ENCODE measurements at regions not wholly inside any gene's neighbourhood (a gene's known extent, or its start where the extent isn't known, plus 50 kb on each side); places are given as distances from the start of the nearest gene placed in this dataset.

DNA sequence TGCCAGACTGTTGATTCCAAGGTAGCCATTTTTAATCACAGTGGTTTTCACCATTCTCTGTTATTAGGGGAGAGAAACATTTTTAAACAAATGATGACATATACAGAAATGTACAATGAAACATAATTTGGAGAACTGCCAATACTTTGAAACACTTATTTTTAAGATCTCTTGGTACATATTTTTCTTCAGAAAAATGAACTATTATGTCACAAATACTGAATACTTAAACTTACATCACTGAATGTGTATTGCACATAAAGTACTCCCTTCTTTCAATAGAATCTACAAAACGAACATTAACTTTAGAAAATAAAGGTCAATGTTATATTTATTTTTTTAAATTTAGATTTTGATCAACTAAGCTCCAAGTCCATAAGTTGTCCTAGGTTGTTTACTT is 71.7 kb upstream of the CPNE8 start:
- TF ChIP-seq SPI1 (IDR thresholded peaks at IDR 0.05; ENCODE audit: borderline replicate concordance, low read depth, low read length) (no peak), NRF1 (conservative IDR thresholded peaks at IDR 0.05 in 1 of 2, IDR thresholded peaks at IDR 0.05 in 1 of 2) (no peak), HLTF (IDR thresholded peaks at IDR 0.05) (no peak)
- TF ChIP-seq, protein P1, sequence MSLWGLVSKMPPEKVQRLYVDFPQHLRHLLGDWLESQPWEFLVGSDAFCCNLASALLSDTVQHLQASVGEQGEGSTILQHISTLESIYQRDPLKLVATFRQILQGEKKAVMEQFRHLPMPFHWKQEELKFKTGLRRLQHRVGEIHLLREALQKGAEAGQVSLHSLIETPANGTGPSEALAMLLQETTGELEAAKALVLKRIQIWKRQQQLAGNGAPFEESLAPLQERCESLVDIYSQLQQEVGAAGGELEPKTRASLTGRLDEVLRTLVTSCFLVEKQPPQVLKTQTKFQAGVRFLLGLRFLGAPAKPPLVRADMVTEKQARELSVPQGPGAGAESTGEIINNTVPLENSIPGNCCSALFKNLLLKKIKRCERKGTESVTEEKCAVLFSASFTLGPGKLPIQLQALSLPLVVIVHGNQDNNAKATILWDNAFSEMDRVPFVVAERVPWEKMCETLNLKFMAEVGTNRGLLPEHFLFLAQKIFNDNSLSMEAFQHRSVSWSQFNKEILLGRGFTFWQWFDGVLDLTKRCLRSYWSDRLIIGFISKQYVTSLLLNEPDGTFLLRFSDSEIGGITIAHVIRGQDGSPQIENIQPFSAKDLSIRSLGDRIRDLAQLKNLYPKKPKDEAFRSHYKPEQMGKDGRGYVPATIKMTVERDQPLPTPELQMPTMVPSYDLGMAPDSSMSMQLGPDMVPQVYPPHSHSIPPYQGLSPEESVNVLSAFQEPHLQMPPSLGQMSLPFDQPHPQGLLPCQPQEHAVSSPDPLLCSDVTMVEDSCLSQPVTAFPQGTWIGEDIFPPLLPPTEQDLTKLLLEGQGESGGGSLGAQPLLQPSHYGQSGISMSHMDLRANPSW (CRISPR knock-in tag; IDR thresholded peaks at IDR 0.05) = no peak
- H3K9ac ChIP-seq (ENCODE audit: insufficient read depth in 1 of 2, low read depth in 2 of 2, low read length in 2 of 2) = no peak overlapping the region
- H3K4me3 ChIP-seq = no peak overlapping the region
- H3K4me2 ChIP-seq (ENCODE audit: insufficient read depth, low read length) = no peak overlapping the region
- no peaks in the 10 kb centered on the region for H3K9me1 ChIP-seq (ENCODE audit: control insufficient read depth, insufficient read depth, low read length)
- BruUV-seq (replicated peaks) = no TSS peak
- ChIA-PET POLR2A (no interaction called here), CTCF (ENCODE audit: low intra/inter-chr PET ratio) (no interaction called here)
- no peaks in the 10 kb centered on the region for H3K9me3 ChIP-seq (replicated peaks; ENCODE audit: control insufficient read depth, insufficient read depth, low read depth, low read length)
- no peaks in the 10 kb centered on the region for H3K79me2 ChIP-seq (ENCODE audit: control insufficient read depth, insufficient read depth, low read length)
- no peak for ATAC-seq
- H2AFZ ChIP-seq (ENCODE audit: low read depth, low read length) = no peak overlapping the region
- H3K36me3 ChIP-seq (ENCODE audit: control insufficient read depth, insufficient read depth, low read length) = no peaks in the 10 kb centered on the region
- FAIRE-seq = no peak
- no peak for DNase-seq (ENCODE audit: extremely low read depth in 1 of 4, low spot score in 3 of 4)
- no peaks in the 10 kb centered on the region for H3K27me3 ChIP-seq (ENCODE audit: control insufficient read depth in 2 of 2, insufficient read depth in 2 of 2, low read length in 2 of 2)
- intact Hi-C loops (cut with micrococcal nuclease) = no loop called here
- WGBS (ENCODE audit: insufficient coverage, low coverage, missing lambda C conversion rate) = 0% methylated on average over 1 of the region's 1 CpG
- H4K20me1 ChIP-seq (replicated peaks; ENCODE audit: control insufficient read depth, insufficient read depth, low read length) = no peaks in the 10 kb centered on the region
- in situ Hi-C loops (cut with MboI) = no loop called here
- H3K27ac ChIP-seq (ENCODE audit: extremely low read depth, low read depth, low read length) = no peak overlapping the region
- H3K4me1 ChIP-seq (replicated peaks in 1 of 2; ENCODE audit: control insufficient read depth in 2 of 2, insufficient read depth in 2 of 2, low read length in 2 of 2) = no peaks in the 10 kb centered on the region

DNA sequence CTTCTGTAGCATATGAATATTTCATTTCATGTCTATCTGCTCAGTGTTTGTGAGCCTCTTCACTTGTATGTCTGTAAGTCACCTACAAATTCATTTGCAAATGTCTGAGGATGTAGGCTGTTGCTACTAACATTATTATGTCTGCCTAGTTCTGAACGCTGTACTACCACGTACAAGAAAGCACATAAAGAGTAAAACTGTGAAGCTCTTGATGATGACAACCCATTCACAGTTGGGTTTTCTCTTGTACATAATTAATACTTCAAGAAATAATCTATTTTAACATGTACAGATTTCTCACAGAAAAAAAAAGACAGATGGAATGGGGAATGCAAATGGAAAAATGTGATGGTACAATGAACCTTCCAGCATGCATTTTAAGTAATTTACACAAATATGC is 64.3 kb upstream of the CPNE8 start:
- no peak for ATAC-seq
- BruUV-seq (replicated peaks) = no TSS peak
- POLR2A ChIA-PET = no interaction called here
- TF ChIP-seq RBM34 (IDR thresholded peaks at IDR 0.05; ENCODE audit: borderline replicate concordance, insufficient read depth, low read length) = no peak
- no peak for TF ChIP-seq CEBPG (CRISPR knock-in tag; IDR thresholded peaks at IDR 0.05)
- TF ChIP-seq CEBPG (tag; conservative IDR thresholded peaks at IDR 0.05 in 1 of 2, IDR thresholded peaks at IDR 0.05 in 1 of 2) = no peak
- TF ChIP-seq POU5F1 (IDR thresholded peaks at IDR 0.05; ENCODE audit: borderline replicate concordance, low read depth, low read length, partially characterized antibody) = no peak
- TF ChIP-seq RBM39 (optimal IDR thresholded peaks at IDR 0.05; ENCODE audit: low read depth, low read length) = no peak
- TF ChIP-seq ZNF184 (CRISPR knock-in tag; IDR thresholded peaks at IDR 0.05) = no peak
- TF ChIP-seq PTRF (tag; IDR thresholded peaks at IDR 0.05) = no peak
- TF ChIP-seq XRCC4 (IDR thresholded peaks at IDR 0.05; ENCODE audit: extremely low read depth, insufficient read depth, insufficient read length) = no peak
- no peak for TF ChIP-seq ZFP30 (CRISPR knock-in tag; IDR thresholded peaks at IDR 0.05; ENCODE audit: borderline replicate concordance)
- no peak for TF ChIP-seq CHD4 (IDR thresholded peaks at IDR 0.05; ENCODE audit: insufficient read depth, insufficient replicate concordance, low read depth, low read length, poor library complexity, severe bottlenecking)
- TF ChIP-seq, protein P2, sequence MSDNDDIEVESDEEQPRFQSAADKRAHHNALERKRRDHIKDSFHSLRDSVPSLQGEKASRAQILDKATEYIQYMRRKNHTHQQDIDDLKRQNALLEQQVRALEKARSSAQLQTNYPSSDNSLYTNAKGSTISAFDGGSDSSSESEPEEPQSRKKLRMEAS (CRISPR knock-in tag; IDR thresholded peaks at IDR 0.05) = no peak
- TF ChIP-seq SREBF1 (IDR thresholded peaks at IDR 0.05; ENCODE audit: borderline replicate concordance, low read depth, low read length) = no peak

More for the DNA sequence above, 64.3 kb upstream of the CPNE8 start:
- no peaks in the 10 kb centered on the region for H3K9me3 ChIP-seq (replicated peaks; ENCODE audit: control insufficient read depth, insufficient read depth, low read depth, low read length)
- no peak overlapping the region for H3K9ac ChIP-seq (ENCODE audit: insufficient read depth in 1 of 2, low read depth in 2 of 2, low read length in 2 of 2)
- DNase-seq (ENCODE audit: extremely low read depth in 1 of 4, low spot score in 3 of 4) (no peak), FAIRE-seq (no peak)
- CTCF ChIA-PET (ENCODE audit: low intra/inter-chr PET ratio) = no interaction called here
- H3K36me3 ChIP-seq (ENCODE audit: control insufficient read depth, insufficient read depth, low read length) = no peaks in the 10 kb centered on the region
- no peak overlapping the region for H3K4me3 ChIP-seq
- H3K4me1 ChIP-seq (replicated peaks in 1 of 2; ENCODE audit: control insufficient read depth in 2 of 2, insufficient read depth in 2 of 2, low read length in 2 of 2) = no peaks in the 10 kb centered on the region
- no peak overlapping the region for H2AFZ ChIP-seq (ENCODE audit: low read depth, low read length)
- H3K27ac ChIP-seq (ENCODE audit: extremely low read depth, low read depth, low read length) = no peak overlapping the region
- no peaks in the 10 kb centered on the region for H4K20me1 ChIP-seq (replicated peaks; ENCODE audit: control insufficient read depth, insufficient read depth, low read length)
- no peak overlapping the region for H3K4me2 ChIP-seq (ENCODE audit: insufficient read depth, low read length)
- 0% methylated on average over 2 of the region's 2 CpGs for WGBS (ENCODE audit: insufficient coverage, low coverage, missing lambda C conversion rate)
- in situ Hi-C loops (cut with MboI) (no loop called here), intact Hi-C loops (cut with micrococcal nuclease) (no loop called here)
- no peaks in the 10 kb centered on the region for H3K9me1 ChIP-seq (ENCODE audit: control insufficient read depth, insufficient read depth, low read length)
- no peaks in the 10 kb centered on the region for H3K27me3 ChIP-seq (ENCODE audit: control insufficient read depth in 2 of 2, insufficient read depth in 2 of 2, low read length in 2 of 2)
- no peaks in the 10 kb centered on the region for H3K79me2 ChIP-seq (ENCODE audit: control insufficient read depth, insufficient read depth, low read length)

Data from K562 (cell line).